Peyer's patch (tissue), 4 donors: ENCODE measurements at regions not wholly inside any gene's neighbourhood (a gene's known extent, or its start where the extent isn't known, plus 50 kb on each side); places are given as distances from the start of the nearest gene placed in this dataset.

Source experiments
- DNase-seq, 3 donors: peaks; one replicate each; pipeline ENCODE4 v3.0.0-alpha.2; 2017 to 2019
- H3K27ac ChIP-seq, 4 donors: fragments of 200-600 bp; sonication (generic); one replicate each; pipeline ENCODE4 v1.5.1; 2016 to 2019
- H3K27me3 ChIP-seq, 2 donors: fragments of 200-600 bp; sonication (generic); one replicate each; pipeline ENCODE4 v1.5.1; 2019
- H3K36me3 ChIP-seq, 3 donors: fragments of 200-600 bp; sonication (generic); one replicate each; pipeline ENCODE4 v1.5.1; 2016 to 2019
- H3K4me1 ChIP-seq, 4 donors: fragments of 200-600 bp; sonication (generic); one replicate each; pipeline ENCODE4 v1.5.1; 2016 to 2019
- H3K4me3 ChIP-seq, 4 donors: fragments of 200-600 bp; sonication (generic); 1 replicate in 3 of 4; 2 replicates in 1 of 4; pipeline ENCODE4 v1.5.1; 2016 to 2019; ENCODE audit warnings: mild to moderate bottlenecking in 1 of 4
- H3K9me3 ChIP-seq, 4 donors: fragments of 200-600 bp; sonication (generic); one replicate each; pipeline ENCODE4 v1.5.1; 2016 to 2019; ENCODE audit warnings: mild to moderate bottlenecking in 1 of 4
- CTCF ChIP-seq, 6 experiments: fragments of 450-650 bp in 4 of 6; fragments of 200-600 bp in 2 of 6; sonication (generic) in 1 of 6; IDR thresholded peaks; one replicate each; pipeline ENCODE4 v1.5.1; 2017 to 2019; ENCODE audit warnings: antibody characterized with exemption in 6 of 6, mild to moderate bottlenecking in 3 of 6, moderate library complexity in 1 of 6
- POLR2A ChIP-seq, 2 donors: fragments of 450-650 bp; IDR thresholded peaks; one replicate each; pipeline ENCODE4 v1.5.1; 2017; ENCODE audit warnings: antibody characterized with exemption in 2 of 2, mild to moderate bottlenecking in 2 of 2, moderate library complexity in 2 of 2

GRCh38 chr4:4808086-4808485 lies 51.4 kb upstream of the MSX1 start:
- no peak for DNase-seq
- H3K27ac ChIP-seq, result no peak overlapping the region
- H3K4me3 ChIP-seq, result no peak overlapping the region
- H3K36me3 ChIP-seq, result no peaks in the 10 kb centered on the region
- no peaks in the 10 kb centered on the region for H3K4me1 ChIP-seq
- no peaks in the 10 kb centered on the region for H3K27me3 ChIP-seq
- peaks cover 0 to 10% (median 0%) of the 10 kb centered on the region in 4 donors for H3K9me3 ChIP-seq
- TF ChIP-seq POLR2A (IDR thresholded peaks at IDR 0.05) (no peak), CTCF (IDR thresholded peaks at IDR 0.05) (no peak)

GRCh38 chr4:4805887-4806286 lies 53.6 kb upstream of the MSX1 start:
- Histone ChIP-seq H3K4me1 (no peaks in the 10 kb centered on the region), H3K27me3 (no peaks in the 10 kb centered on the region), H3K36me3 (no peaks in the 10 kb centered on the region), H3K9me3 (peaks cover 0 to 10% (median 0%) of the 10 kb centered on the region in 4 donors), H3K4me3 (no peak overlapping the region), H3K27ac (no peak overlapping the region)
- no peak for DNase-seq
- TF ChIP-seq CTCF (IDR thresholded peaks at IDR 0.05), result no peak
- TF ChIP-seq POLR2A (IDR thresholded peaks at IDR 0.05), result no peak

DNA sequence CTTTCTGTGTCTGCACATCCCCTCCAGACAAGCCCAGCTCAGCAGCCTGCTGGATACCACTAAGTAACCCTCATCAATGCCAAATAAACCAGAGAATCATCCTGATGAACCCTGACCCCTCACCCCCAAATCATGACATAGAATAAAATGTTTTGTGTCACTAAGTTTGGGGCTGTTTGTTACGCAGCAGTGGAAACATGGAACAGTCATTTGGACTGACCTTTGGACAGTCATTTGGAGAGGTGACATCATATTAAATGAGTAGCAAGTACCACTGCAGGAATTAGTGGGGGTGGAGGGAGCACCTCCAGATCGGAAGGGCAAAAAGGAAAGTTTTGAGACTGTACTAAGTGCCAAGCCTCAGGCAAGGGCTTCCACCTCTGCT lies 55.6 kb upstream of the MSX1 start:
- H3K4me1 ChIP-seq, result no peaks in the 10 kb centered on the region
- TF ChIP-seq CTCF (IDR thresholded peaks at IDR 0.05) (no peak), POLR2A (IDR thresholded peaks at IDR 0.05) (no peak)
- H3K27me3 ChIP-seq, result no peaks in the 10 kb centered on the region
- DNase-seq, result no peak
- H3K9me3 ChIP-seq, result no peaks in the 10 kb centered on the region
- no peaks in the 10 kb centered on the region for H3K36me3 ChIP-seq
- H3K4me3 ChIP-seq, result no peak overlapping the region
- no peak overlapping the region for H3K27ac ChIP-seq

DNA sequence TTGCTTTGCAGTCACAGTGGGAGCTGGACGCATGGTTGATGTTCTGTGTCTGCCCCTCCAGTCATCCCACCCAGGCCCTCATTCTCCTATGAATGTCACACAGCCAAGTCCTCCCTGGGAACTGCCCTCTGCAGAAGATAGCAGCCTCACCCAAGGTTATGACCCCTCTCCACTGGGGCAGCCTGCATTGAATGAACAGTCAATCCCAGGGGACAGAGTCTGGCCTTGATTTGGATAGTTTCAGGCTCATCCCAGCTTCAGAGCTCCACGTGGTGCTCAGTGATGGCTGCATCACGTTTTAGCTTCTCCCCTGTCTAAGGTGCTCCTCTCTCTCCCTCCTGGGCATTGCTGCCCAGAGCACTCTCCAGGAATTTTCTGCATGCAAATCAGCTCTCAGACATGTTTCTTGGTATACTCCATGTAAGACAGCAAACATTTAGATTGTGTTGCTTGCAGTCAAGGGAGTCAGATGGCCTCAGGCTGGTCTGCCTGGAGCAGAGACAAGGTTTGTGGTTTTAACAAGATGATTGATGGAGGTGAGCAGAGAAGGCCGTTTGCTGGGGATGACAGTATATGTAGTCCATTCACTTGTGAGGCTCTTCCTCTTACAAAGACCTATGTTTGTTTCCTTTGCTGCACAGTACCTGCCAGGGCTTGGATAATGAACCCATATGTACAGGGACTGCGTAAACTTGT lies 56.1 kb upstream of the MSX1 start:
- H3K9me3 ChIP-seq, result no peaks in the 10 kb centered on the region
- H3K4me1 ChIP-seq, result no peaks in the 10 kb centered on the region
- H3K27me3 ChIP-seq, result no peaks in the 10 kb centered on the region
- H3K36me3 ChIP-seq, result no peaks in the 10 kb centered on the region
- no peak overlapping the region for H3K4me3 ChIP-seq
- H3K27ac ChIP-seq, result no peak overlapping the region
- DNase-seq, result no peak
- TF ChIP-seq POLR2A (IDR thresholded peaks at IDR 0.05), result no peak
- no peak for TF ChIP-seq CTCF (IDR thresholded peaks at IDR 0.05)

DNA sequence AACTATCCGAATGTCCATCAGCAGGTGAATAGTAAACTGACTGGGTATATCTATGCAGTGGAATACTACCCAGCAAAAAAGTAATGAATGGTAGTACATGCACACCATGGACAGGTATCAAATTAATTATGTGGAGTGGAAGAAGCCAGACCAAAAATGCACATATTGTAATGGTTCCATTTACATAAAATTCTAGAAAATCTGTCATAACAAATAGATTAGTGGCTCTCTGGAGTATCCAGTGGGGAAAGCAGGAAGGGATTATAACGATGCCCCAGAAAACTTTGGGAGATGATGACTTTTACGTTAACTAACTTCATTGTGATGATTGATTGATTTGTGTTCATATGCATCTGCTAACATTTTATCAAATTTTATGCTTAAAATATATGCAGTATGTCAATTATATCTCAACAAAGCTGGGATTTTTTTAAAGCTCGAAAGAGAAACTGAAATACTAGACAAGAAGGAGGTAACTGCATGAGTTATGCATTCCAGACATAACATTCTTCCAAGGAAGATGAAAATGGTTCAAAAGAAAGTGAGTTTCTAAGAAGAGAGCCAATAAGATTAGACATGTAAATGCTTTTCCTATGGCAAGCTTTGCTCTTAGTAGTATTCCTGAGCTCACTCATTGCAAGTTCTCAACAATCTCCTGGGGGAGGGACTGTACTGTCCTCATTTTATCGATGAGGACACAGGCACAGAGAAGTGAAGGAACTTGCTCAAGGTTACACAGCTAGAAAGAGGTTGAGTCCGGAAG lies 58.6 kb upstream of the MSX1 start:
- TF ChIP-seq CTCF (IDR thresholded peaks at IDR 0.05) (no peak), POLR2A (IDR thresholded peaks at IDR 0.05) (no peak)
- H3K27me3 ChIP-seq, result no peaks in the 10 kb centered on the region
- no peak for DNase-seq
- no peaks in the 10 kb centered on the region for H3K9me3 ChIP-seq
- H3K27ac ChIP-seq, result no peak overlapping the region
- H3K4me3 ChIP-seq, result no peak overlapping the region
- H3K36me3 ChIP-seq, result no peaks in the 10 kb centered on the region
- no peaks in the 10 kb centered on the region for H3K4me1 ChIP-seq
